ENCODE measurements at regions not wholly inside any gene's neighbourhood (a gene's known extent, or its start where the extent isn't known, plus 50 kb on each side); places are given as distances from the start of the nearest gene placed in this dataset.

DNA sequence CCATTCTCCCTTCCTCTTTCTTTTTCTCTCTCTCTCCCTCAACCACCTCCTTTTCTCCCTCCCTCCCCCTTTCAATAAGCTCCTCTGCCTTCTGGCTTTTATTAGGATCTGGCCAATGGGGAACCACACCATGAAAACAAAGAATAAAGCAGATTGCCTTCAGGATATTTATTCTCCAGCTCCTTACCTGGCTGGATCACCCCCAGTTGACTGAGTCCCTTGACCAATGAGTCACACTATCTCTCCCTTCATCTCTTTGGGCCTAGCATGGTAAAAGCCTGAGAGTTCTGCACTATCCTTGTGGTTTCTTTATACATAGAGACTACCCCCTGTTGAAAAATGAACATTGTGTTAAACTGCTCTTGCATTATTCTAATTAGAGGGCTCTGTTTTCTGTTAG is 476.8 kb downstream of the EPHA7 start:
- DNase-seq (ENCODE audit: low spot score): no peak

DNA sequence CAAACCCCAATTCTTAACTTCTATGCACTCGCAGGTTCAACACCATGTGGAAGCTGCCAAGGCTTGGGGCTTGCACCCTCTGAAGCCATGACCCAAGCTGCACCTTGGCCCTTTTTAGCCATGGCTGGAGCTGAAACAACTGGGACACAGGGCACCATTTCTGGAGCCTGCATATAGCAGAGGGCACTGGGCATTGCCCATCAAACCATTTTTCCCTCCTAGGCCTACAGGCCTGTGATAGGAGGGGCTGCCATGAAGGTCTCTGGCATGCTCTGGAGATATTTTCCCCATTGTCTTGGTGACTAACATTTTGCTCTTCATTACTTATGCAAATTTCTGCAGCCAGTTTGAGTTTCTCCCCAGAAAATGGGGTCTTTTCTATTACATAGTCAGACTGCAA is 484.7 kb downstream of the EPHA7 start:
- DNase-seq (ENCODE audit: low spot score): no peak

- DNase-seq (ENCODE audit: low spot score): no peak
These were observed 489.2 kb downstream of the EPHA7 start for GRCh38 chr6:92930171-92930570.

GRCh38 chr6:92922216-92922806 is 497.0 kb downstream of the EPHA7 start:
- DNase-seq (ENCODE audit: low spot score): no peak

DNA sequence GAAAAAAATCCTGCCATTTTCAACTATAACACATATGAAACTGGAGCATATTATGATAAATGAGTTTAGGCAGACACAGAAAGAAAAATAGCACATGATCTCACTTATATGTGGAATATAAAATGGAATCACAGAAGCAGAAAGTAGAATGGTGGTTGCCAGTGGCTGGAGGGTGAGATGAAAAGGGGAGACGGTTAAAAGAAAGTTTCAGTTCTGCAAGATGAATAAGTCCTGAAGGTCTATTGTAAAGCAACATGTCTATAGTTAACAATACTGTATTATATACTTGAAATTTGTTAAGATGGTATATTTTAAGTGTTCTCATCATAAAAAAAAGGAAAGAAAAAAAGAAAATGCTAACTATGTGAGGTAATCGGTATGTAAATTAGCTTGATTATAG is 503.9 kb downstream of the EPHA7 start:
- DNase-seq (ENCODE audit: low spot score): no peak

GRCh38 chr6:92911301-92911700 is 508.1 kb downstream of the EPHA7 start:
- no peak for DNase-seq (ENCODE audit: low spot score)

DNA sequence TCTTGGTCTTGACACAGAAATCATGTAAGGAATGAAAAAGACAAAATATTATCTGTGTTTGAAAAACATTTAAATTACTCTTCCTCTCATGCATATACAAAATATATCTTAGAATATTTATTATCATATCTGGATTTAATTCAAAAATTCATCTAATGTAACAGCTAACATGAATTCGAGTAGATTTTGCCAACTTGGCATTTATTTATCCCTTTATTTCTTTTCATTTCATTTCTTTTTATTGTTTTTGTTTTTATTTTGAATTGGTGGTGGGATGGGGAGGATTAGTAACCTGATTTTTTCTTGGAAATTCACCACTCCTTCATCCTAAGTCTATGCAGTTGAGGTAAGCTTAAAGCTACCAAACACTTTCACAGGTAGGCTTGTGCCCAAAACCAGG is 508.7 kb downstream of the EPHA7 start:
- no peak for DNase-seq (ENCODE audit: low spot score)

DNA sequence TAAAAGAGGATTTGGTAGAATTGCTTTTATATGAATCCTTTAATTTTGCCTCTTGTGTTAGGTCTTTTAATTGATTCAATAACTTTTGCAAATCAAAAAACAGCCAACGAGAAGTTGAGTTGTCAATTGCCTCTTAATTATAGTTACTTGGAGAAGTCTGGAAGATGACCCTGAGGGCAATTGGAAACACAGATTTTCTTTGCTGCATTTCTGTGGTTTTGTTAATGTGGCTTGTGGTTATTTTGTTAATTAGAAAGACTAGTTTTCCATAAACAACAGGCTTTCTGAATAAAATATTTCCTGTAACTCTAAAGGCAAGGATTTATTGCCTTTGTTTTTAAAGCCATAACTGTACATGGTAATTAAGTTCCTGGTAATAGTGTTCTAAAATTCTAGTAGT is 513.0 kb downstream of the EPHA7 start:
- no peak for DNase-seq (ENCODE audit: low spot score)

DNA sequence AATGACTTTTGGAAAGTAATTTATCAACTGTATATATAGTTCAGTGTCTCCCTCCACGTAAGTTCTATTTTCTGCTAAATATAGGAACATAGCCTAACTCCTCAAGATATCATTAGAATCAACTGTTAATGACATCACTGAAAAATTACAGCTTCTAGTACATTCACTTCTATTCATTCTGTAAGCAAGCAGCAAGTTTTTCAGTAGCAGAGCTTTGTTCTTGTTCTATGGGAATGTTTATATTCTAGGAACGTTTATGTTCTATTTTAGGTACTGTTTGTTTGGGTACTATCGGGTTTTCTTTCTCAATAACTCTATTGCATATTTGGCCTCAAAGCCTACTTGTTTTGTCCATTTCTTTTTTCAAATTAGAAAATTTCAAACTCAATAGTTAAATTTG is 525.6 kb downstream of the EPHA7 start:
- DNase-seq (ENCODE audit: low spot score): no peak

DNA sequence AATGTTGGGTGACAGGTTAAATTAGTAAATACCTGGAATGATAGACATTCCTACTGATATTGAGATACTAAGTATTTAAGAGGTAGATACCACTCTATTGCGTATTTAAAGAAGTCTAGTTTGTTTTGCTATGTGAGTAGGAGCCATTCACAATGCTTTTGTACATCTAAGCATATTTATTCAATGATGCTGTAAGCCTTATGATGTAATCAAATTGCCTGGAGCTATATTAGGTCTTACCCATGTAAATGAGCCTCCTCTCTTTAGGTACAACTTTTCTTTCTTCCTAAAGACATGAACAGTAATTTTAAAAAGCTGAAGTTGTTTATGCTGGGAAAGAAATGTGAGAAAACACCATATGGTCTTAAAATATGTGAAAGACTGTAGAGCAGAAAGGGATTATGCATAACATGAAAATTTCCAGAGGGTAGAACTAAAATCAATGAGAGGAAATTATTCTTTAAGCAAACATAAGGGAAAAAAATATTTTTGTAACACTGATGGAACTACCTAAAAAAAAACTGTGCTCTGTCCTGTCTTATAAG is 526.7 kb downstream of the EPHA7 start:
- no peak for DNase-seq (ENCODE audit: low spot score)

DNA sequence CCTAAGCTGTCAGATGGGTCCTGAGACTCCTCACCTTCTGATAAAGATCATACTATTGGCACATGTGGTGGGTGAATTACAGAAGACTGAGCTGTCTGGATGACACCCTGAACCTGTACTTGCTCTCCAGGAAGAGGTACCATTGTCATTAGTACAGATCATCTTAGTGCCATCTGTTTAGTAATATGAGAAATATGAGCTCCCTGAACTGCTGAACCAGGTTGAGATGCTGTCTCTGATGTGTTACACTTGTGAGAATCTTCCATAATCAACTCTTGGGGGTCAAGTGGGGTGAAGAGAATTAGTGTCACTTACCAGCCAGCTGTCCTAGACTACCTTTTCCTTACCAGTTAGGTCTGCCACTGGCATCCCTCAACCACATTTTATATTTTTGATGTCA is 531.0 kb downstream of the EPHA7 start:
- no peak for DNase-seq (ENCODE audit: low spot score)

GRCh38 chr6:92887871-92888270 is 531.5 kb downstream of the EPHA7 start:
- DNase-seq (ENCODE audit: low spot score): no peak

- DNase-seq (ENCODE audit: low spot score): no peak
These were observed 539.8 kb downstream of the EPHA7 start for GRCh38 chr6:92879526-92879925.

DNA sequence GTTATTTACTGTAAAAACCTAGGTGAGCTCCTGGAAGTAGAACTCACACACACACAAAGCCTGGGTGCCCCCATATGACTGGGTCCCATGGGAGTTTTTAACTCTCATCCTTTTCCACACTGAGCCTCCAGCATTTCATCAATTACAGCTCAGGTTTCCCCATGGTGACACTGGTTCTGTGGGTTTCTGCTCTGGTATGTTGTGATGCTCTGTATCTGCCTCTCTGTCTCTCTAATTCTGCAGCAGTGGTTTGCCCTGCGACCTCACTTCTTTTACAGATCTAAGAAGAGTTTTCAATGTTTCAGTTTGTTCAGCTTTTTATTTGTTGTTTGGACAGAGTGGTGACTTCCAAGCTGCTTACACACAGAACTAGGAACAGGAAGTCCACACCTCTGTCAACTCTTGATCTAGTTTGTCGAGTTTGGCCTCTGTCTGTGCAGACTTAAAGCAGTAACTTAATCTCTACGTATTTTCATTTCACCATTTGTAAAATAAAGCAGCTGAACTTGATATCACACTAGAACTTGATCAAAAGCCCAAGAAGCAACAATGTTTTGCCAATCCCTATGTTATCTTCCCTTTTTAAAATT is 554.3 kb downstream of the EPHA7 start:
- no peak for DNase-seq (ENCODE audit: low spot score)

DNA sequence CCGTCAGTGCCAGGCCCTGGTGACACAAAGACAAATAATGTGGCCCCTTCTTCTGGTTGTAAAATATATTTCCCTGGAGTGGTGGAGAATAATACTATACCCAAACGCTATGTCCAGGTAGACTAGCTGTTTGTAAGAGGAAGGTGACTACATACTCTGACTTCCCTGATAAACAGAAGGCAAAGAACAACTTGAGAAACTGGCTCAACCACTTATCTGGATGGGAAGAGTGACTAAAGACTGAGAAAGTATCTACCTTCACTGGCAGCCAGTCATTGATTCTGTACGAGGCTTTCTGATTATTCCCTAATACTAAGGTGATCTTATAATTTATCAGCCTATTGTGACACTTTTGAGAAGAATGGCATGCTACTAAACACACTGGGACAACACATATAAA is 569.7 kb downstream of the EPHA7 start:
- no peak for DNase-seq (ENCODE audit: low spot score)

DNA sequence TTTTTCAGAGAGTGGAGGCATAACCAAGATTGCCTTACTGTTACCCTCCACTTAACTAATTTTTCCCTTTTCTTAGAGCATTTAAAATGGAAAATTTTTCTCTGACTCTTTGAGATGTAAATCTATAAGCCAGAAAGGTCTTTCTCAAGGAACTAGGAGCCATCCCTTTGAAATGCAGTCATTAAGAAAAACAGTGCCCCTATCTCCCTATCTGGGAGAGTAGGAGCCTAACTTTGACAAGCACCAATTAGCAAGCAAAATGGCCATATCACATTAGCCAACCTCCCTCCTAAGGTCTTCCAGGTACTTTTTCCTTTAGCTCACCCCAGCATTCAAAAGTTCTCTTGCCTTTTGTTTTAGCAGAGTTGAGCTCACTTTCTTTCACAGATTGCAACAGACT is 570.5 kb downstream of the EPHA7 start:
- DNase-seq (ENCODE audit: low spot score): no peak

- DNase-seq (ENCODE audit: low spot score): no peak
These were observed 570.9 kb downstream of the EPHA7 start for GRCh38 chr6:92848459-92848858.

DNA sequence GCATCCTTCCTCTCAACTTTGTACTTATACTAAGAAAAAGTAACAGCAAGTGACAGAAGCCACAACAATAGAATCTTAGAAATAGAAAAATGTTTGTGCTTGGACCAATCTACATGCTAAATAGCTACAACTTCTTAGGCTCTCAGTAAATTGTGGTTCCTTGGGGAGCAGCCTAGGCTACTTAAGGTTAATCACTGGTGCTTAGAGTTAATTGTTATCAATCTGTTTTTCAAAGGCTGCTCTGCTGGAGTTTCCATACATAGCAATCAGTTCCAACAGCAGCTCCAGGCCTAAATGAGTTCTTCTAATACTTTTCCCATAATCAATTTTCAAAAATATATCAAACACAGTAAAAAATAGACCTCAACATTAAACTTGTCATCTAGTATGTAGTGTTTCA is 571.4 kb downstream of the EPHA7 start:
- no peak for DNase-seq (ENCODE audit: low spot score)

GRCh38 chr6:92840246-92840930 is 579.0 kb downstream of the EPHA7 start:
- DNase-seq (ENCODE audit: low spot score): no peak

DNA sequence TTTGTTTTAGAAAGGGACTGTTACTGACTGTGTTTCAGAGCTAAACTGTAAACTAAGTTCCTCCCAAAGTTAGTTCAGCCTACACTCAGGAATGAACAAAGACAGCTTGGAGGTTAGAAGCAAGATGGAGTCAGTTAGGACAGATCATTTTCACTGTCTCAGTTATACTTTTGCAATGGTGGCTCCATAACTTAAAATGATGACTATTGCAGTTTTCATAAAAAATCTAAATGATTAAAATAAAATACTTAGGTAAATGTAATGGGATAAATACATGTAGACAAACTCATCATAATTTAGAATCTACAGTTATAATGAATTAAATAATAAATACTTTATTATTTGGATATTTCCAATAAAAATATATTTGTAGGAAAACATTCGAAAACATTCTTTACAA is 590.6 kb downstream of the EPHA7 start:
- DNase-seq (ENCODE audit: low spot score): no peak

- no peak for DNase-seq (ENCODE audit: low spot score)
These were observed 592.3 kb downstream of the EPHA7 start for GRCh38 chr6:92827104-92827503.

GRCh38 chr6:92826633-92827032 is 592.7 kb downstream of the EPHA7 start:
- DNase-seq (ENCODE audit: low spot score): no peak

GRCh38 chr6:92822222-92822621 is 597.1 kb downstream of the EPHA7 start:
- no peak for DNase-seq (ENCODE audit: low spot score)

DNA sequence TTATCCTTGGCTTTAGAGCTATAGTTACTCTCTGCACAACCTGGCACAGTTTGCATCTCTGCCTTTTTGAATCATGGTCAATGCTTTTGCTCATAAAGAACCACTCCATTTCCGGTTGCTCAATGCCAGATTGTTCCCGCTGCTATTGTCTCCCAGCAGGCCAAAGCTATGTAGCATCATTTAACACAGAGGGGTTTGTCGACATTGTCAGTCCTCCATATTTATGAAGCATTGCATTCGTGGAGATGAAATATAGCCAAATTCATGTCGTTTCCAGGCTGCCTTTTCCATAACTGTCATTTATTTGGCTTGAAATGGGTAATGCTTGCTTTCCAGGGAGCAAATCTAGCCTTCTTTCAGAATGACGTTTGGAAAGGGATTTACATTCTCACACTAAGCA is 598.8 kb downstream of the EPHA7 start:
- DNase-seq (ENCODE audit: low spot score): no peak
